SU-DHL-6 (cell line): ENCODE measurements at regions not wholly inside any gene's neighbourhood (a gene's known extent, or its start where the extent isn't known, plus 50 kb on each side); places are given as distances from the start of the nearest gene placed in this dataset.

ENCODE experiments used
- EZH2phosphoT487 ChIP-seq: fragments of 200-600 bp; sonication (generic), shearing (Covaris generic); conservative IDR thresholded peaks from 2 replicates; pipeline ENCODE4 v1.6.1; 2018; ENCODE audit warnings: mild to moderate bottlenecking, antibody characterized with exemption, low read length, moderate library complexity, mixed read lengths
- TF ChIP-seq, protein P1 (sequence below): fragments of 200-600 bp; sonication (generic); IDR thresholded peaks from one replicate; pipeline ENCODE4 v1.5.1; 2017; ENCODE audit warnings: antibody characterized with exemption, mild to moderate bottlenecking, low read length, moderate library complexity; ENCODE audit not compliant: insufficient read depth, poor library complexity, severe bottlenecking

DNA sequence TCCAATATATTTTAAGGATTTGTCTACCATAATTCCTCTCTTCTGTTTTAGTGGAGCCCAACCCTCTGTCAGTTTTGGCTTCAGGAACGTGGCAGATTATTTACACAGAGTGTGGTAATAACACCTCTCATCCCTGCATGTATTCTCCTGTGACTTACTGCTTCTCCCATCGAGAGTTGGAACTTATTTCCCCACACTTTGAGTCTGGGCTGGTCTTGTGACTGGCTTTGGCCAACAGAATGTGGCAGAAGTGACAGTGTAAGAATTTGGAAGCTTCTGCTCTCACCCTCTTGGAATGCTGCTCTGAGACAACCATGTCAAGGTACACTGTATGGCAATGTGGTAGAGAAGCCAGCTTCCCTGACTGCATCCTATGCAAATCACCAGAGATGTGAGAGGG is 407.7 kb downstream of the EPM2A start:
- TF ChIP-seq, protein P1, sequence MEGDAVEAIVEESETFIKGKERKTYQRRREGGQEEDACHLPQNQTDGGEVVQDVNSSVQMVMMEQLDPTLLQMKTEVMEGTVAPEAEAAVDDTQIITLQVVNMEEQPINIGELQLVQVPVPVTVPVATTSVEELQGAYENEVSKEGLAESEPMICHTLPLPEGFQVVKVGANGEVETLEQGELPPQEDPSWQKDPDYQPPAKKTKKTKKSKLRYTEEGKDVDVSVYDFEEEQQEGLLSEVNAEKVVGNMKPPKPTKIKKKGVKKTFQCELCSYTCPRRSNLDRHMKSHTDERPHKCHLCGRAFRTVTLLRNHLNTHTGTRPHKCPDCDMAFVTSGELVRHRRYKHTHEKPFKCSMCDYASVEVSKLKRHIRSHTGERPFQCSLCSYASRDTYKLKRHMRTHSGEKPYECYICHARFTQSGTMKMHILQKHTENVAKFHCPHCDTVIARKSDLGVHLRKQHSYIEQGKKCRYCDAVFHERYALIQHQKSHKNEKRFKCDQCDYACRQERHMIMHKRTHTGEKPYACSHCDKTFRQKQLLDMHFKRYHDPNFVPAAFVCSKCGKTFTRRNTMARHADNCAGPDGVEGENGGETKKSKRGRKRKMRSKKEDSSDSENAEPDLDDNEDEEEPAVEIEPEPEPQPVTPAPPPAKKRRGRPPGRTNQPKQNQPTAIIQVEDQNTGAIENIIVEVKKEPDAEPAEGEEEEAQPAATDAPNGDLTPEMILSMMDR = no peak
- no peak for TF ChIP-seq EZH2phosphoT487
